ENCODE measurements at regions not wholly inside any gene's neighbourhood (a gene's known extent, or its start where the extent isn't known, plus 50 kb on each side); places are given as distances from the start of the nearest gene placed in this dataset.
"Not testable (repeated sequence)": the region's sequence is repeated elsewhere in the genome, so short reads cannot be mapped to it uniquely, and the experiment has no call there.

DNA sequence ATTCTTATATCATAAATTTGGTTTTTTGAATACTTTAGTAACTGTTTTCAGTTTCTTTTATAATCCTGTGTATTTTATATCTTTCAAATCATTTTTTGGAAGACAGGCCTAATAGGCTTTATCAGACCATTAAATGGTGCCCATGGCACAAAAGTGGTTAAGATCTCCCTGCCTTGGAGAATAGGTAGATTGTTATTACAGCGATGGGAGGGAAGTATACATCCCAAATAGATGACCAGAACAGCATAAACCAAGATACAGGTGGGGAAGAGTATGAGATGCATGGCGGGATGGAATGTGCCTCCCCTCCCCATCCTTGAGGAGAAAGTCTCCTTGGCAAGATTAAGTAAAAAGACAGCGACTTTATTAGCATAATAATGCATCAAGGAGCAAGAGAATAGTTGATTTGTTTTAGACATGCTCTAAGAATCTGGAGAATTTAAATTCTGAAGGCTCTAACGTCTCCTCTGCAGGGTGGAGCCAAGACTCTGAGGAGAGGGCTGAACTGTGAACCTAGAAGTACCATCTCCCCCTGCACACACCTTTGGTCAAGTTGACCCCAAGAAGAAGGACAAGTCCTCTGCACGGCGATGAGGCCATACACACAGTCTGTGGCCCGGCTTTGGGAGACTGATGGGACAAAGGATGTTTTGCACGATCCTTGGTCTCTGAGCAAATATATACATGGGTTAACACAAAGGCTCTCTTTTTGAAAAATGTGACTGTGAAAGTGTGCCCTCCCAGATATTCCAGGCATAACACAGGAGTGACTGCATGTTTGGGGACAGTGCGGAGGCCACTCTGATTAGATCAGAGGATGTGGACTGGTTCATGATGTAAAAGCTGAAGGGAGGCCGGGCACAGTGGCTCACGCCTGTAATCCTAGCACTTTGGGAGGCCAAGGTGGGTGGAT, 61.1 kb upstream of the SLC35C1 start:
- H3K9me2 ChIP-seq (replicated peaks; ENCODE audit: insufficient read depth, low read length) = no peaks in the 10 kb centered on the region
- peaks cover 4% of the 10 kb centered on the region; the same call in 1 of the 2 replicates for H3K27me3 ChIP-seq (replicated peaks; ENCODE audit: insufficient read depth, low read length)
- no peak for DNase-seq
- no peak overlapping the region for H3K9ac ChIP-seq (ENCODE audit: low read length)
- no peaks in the 10 kb centered on the region for H3K9me3 ChIP-seq (replicated peaks; ENCODE audit: insufficient read depth, low read length)
- no peak overlapping the region for H3K27ac ChIP-seq (ENCODE audit: low read length)
- no peaks in the 10 kb centered on the region for H3K36me3 ChIP-seq (replicated peaks; ENCODE audit: insufficient read depth, low read length)
- no peak overlapping the region for H2AFZ ChIP-seq (ENCODE audit: low read length)
- H4K20me1 ChIP-seq (ENCODE audit: insufficient read depth, low read length) = no peaks in the 10 kb centered on the region
- H3K4me3 ChIP-seq (ENCODE audit: low read length) = no peak overlapping the region
- H3F3A ChIP-seq (ENCODE audit: insufficient read depth, low read length) = no peaks in the 10 kb centered on the region
- no peaks in the 10 kb centered on the region for H3K4me1 ChIP-seq (ENCODE audit: low read length)
- no peak for TF ChIP-seq EZH2 (optimal IDR thresholded peaks at IDR 0.05; ENCODE audit: low read depth, low read length)
- H3K4me2 ChIP-seq (ENCODE audit: low read depth, low read length) = no peak overlapping the region
- H3K79me2 ChIP-seq (ENCODE audit: low read length) = no peaks in the 10 kb centered on the region

DNA sequence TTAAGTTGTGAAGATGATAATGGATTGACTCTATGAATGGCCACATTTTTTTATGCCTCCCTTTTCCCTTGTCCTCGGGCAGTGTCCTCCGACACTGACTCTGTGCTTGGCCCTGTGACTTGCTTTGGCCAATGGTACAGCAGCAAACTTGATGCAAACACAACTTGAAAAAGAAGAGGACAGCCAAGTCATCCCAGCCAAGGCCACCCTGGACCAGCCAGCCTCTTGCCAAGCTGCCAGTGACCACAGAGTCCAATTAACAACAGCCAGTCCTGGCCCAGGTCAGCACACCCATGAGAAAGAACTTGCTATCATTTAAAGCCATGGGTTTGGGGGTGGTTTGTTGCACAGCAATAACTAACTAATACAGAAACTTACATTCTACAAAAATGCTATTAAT, 63.4 kb upstream of the SLC35C1 start:
- Histone ChIP-seq H3K27ac (ENCODE audit: low read length) (no peak overlapping the region), H3K4me3 (ENCODE audit: low read length) (no peak overlapping the region), H3F3A (ENCODE audit: insufficient read depth, low read length) (no peaks in the 10 kb centered on the region), H3K9ac (ENCODE audit: low read length) (no peak overlapping the region), H4K20me1 (ENCODE audit: insufficient read depth, low read length) (no peaks in the 10 kb centered on the region), H3K79me2 (ENCODE audit: low read length) (no peaks in the 10 kb centered on the region), H3K9me3 (replicated peaks; ENCODE audit: insufficient read depth, low read length) (no peaks in the 10 kb centered on the region), H2AFZ (ENCODE audit: low read length) (no peak overlapping the region), H3K4me2 (ENCODE audit: low read depth, low read length) (no peak overlapping the region), H3K36me3 (replicated peaks; ENCODE audit: insufficient read depth, low read length) (no peaks in the 10 kb centered on the region), H3K4me1 (ENCODE audit: low read length) (no peaks in the 10 kb centered on the region), H3K27me3 (replicated peaks; ENCODE audit: insufficient read depth, low read length) (peaks cover 4% of the 10 kb centered on the region; the same call in 1 of the 2 replicates), H3K9me2 (replicated peaks; ENCODE audit: insufficient read depth, low read length) (no peaks in the 10 kb centered on the region)
- TF ChIP-seq, protein P1, sequence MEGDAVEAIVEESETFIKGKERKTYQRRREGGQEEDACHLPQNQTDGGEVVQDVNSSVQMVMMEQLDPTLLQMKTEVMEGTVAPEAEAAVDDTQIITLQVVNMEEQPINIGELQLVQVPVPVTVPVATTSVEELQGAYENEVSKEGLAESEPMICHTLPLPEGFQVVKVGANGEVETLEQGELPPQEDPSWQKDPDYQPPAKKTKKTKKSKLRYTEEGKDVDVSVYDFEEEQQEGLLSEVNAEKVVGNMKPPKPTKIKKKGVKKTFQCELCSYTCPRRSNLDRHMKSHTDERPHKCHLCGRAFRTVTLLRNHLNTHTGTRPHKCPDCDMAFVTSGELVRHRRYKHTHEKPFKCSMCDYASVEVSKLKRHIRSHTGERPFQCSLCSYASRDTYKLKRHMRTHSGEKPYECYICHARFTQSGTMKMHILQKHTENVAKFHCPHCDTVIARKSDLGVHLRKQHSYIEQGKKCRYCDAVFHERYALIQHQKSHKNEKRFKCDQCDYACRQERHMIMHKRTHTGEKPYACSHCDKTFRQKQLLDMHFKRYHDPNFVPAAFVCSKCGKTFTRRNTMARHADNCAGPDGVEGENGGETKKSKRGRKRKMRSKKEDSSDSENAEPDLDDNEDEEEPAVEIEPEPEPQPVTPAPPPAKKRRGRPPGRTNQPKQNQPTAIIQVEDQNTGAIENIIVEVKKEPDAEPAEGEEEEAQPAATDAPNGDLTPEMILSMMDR (IDR thresholded peaks at IDR 0.05; ENCODE audit: low read length) = no peak
- TF ChIP-seq EZH2phosphoT487 (IDR thresholded peaks at IDR 0.05; ENCODE audit: low read length) = no peak
- TF ChIP-seq EZH2 (optimal IDR thresholded peaks at IDR 0.05; ENCODE audit: low read depth, low read length) = no peak
- DNase-seq = no peak

DNA sequence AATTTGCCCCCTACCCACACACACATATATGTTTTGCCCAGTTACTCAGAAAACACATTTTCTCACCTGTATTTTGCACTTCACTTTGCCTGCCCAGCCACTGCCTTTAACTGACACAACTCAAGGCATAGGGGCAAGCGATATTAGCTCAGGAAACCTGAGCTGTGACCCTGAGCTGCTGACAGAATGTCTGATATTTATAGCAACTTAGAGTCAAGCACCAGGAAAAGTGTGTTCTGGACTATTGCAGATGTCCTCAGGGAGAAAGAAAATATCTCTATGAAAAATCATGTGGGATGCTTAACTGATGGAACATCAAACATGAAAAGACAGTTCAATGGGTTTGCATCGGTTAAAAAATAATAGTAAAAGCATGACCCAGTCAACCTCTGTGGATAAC, 63.9 kb upstream of the SLC35C1 start:
- no peak for DNase-seq
- Histone ChIP-seq H3K79me2 (ENCODE audit: low read length) (no peaks in the 10 kb centered on the region), H2AFZ (ENCODE audit: low read length) (no peak overlapping the region), H3K4me3 (ENCODE audit: low read length) (no peak overlapping the region), H3K9me2 (replicated peaks; ENCODE audit: insufficient read depth, low read length) (no peaks in the 10 kb centered on the region), H3K27ac (ENCODE audit: low read length) (no peak overlapping the region), H3F3A (ENCODE audit: insufficient read depth, low read length) (no peaks in the 10 kb centered on the region), H3K36me3 (replicated peaks; ENCODE audit: insufficient read depth, low read length) (no peaks in the 10 kb centered on the region), H3K9ac (ENCODE audit: low read length) (no peak overlapping the region), H3K27me3 (replicated peaks; ENCODE audit: insufficient read depth, low read length) (peaks cover 4% of the 10 kb centered on the region; the same call in 1 of the 2 replicates), H3K9me3 (replicated peaks; ENCODE audit: insufficient read depth, low read length) (no peaks in the 10 kb centered on the region), H3K4me1 (ENCODE audit: low read length) (no peaks in the 10 kb centered on the region), H4K20me1 (ENCODE audit: insufficient read depth, low read length) (no peaks in the 10 kb centered on the region), H3K4me2 (ENCODE audit: low read depth, low read length) (no peak overlapping the region)
- TF ChIP-seq EZH2phosphoT487 (IDR thresholded peaks at IDR 0.05; ENCODE audit: low read length) (no peak), EZH2 (optimal IDR thresholded peaks at IDR 0.05; ENCODE audit: low read depth, low read length) (no peak)
- TF ChIP-seq, protein P1 (IDR thresholded peaks at IDR 0.05; ENCODE audit: low read length) = no peak

DNA sequence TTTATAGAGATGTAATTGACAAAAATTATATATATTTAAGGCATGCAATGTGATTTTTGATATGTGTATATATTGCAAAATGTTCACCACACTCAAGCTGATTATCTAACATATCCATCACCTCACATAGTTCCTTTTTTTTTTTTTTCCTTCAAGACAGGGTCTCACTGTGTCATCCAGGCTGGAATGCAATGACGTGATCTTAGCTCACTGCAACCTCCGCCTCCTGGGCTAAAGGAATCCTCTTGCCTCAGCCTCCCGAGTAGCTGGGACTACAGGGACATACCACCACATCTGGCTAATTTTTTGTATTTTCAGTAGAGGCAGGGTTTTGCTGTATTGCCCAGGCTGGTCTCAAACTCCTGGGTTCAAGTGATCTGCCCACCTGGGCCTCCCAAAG, 65.1 kb upstream of the SLC35C1 start:
- Histone ChIP-seq H3K4me1 (ENCODE audit: low read length) (no peaks in the 10 kb centered on the region), H3K79me2 (ENCODE audit: low read length) (no peaks in the 10 kb centered on the region), H2AFZ (ENCODE audit: low read length) (no peak overlapping the region), H3F3A (ENCODE audit: insufficient read depth, low read length) (no peaks in the 10 kb centered on the region), H3K27ac (ENCODE audit: low read length) (no peak overlapping the region), H3K27me3 (replicated peaks; ENCODE audit: insufficient read depth, low read length) (peaks cover 4% of the 10 kb centered on the region; the same call in 1 of the 2 replicates), H3K9me3 (replicated peaks; ENCODE audit: insufficient read depth, low read length) (no peaks in the 10 kb centered on the region), H3K36me3 (replicated peaks; ENCODE audit: insufficient read depth, low read length) (no peaks in the 10 kb centered on the region), H4K20me1 (ENCODE audit: insufficient read depth, low read length) (no peaks in the 10 kb centered on the region), H3K4me2 (ENCODE audit: low read depth, low read length) (no peak overlapping the region), H3K9me2 (replicated peaks; ENCODE audit: insufficient read depth, low read length) (no peaks in the 10 kb centered on the region), H3K4me3 (ENCODE audit: low read length) (no peak overlapping the region), H3K9ac (ENCODE audit: low read length) (no peak overlapping the region)
- no peak for DNase-seq
- no peak for TF ChIP-seq EZH2 (optimal IDR thresholded peaks at IDR 0.05; ENCODE audit: low read depth, low read length)
- TF ChIP-seq, protein P1 (IDR thresholded peaks at IDR 0.05; ENCODE audit: low read length) = no peak

DNA sequence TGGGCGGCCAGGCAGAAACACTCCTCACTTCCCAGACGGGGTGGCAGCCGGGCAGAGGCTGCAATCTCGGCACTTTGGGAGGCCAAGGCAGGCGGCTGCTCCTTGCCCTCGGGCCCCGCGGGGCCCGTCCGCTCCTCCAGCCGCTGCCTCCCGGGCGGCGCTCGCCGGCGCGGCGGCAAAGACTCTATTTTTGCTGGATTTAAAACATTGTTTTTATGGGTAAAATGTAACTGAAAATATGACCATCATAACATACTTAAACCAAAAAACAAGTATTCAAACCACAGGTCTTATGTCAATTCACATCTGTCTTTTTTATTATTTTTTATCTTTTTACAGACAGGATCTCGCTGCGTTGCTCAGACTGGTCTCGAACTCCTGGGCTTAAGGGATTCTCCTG, 65.9 kb upstream of the SLC35C1 start:
- H3K4me3 ChIP-seq (ENCODE audit: low read length); H4K20me1 ChIP-seq (ENCODE audit: insufficient read depth, low read length); H2AFZ ChIP-seq (ENCODE audit: low read length); H3K27me3 ChIP-seq (replicated peaks; ENCODE audit: insufficient read depth, low read length); DNase-seq; H3K27ac ChIP-seq (ENCODE audit: low read length); H3F3A ChIP-seq (ENCODE audit: insufficient read depth, low read length); H3K4me1 ChIP-seq (ENCODE audit: low read length); H3K4me2 ChIP-seq (ENCODE audit: low read depth, low read length); H3K9me2 ChIP-seq (replicated peaks; ENCODE audit: insufficient read depth, low read length); H3K9ac ChIP-seq (ENCODE audit: low read length); H3K9me3 ChIP-seq (replicated peaks; ENCODE audit: insufficient read depth, low read length); H3K79me2 ChIP-seq (ENCODE audit: low read length); H3K36me3 ChIP-seq (replicated peaks; ENCODE audit: insufficient read depth, low read length): not testable (repeated sequence)

Measured in MM.1S (cell line).